ENCODE measurements at regions not wholly inside any gene's neighbourhood (a gene's known extent, or its start where the extent isn't known, plus 50 kb on each side); places are given as distances from the start of the nearest gene placed in this dataset.

DNA sequence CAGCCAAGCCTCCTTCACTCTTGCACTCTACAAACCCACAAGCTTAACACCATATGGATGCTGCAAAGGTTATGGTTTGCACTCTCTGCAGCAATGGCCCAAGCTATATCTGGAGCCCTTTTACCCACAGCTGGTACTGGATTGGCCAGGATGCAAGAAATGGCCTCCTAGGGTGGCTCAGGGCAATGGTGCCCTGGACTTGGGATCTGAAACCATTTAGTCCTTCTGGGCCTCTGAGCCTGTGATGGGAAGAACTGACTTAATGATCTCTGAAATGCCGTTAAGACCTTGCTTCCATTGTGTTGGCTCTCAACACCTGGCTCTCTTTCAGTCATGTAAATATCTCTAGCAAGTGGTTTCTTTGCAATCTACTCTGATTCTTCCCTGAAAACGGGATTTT, 626.0 kb downstream of the KCTD8 start:
- TF ChIP-seq LEF1 (IDR thresholded peaks at IDR 0.05; ENCODE audit: borderline replicate concordance) (no peak), ELF4 (IDR thresholded peaks at IDR 0.05) (no peak), FOXM1 (IDR thresholded peaks at IDR 0.05; ENCODE audit: borderline replicate concordance) (no peak)

Data from HEK293T (cell line).